GM12878 (cell line): ENCODE measurements at regions not wholly inside any gene's neighbourhood (a gene's known extent, or its start where the extent isn't known, plus 50 kb on each side); places are given as distances from the start of the nearest gene placed in this dataset.

Experiments used
- ATAC-seq: fragments of 200-7000 bp; cut with Tn5 transposase; 3 replicates; pipeline ENCODE4 v1.9.1; 2020; ENCODE audit warnings: mild to moderate bottlenecking, moderate library complexity
- BruUV-seq: library from RNA; stranded (reverse); fragments of 400-500 nt; replicated peaks from 2 replicates; lab custom pipeline; 2021; lab: Mats Ljungman, UMichigan
- CTCF ChIA-PET: fragments of 300-600 bp; sonication (Branson Sonifier 250); formaldehyde crosslinking; extraction: SDS; loops from one replicate; lab custom pipeline; 2021; ENCODE audit warnings: inconsistent platforms; lab: Yijun Ruan, JAX
- POLR2A ChIA-PET: fragments of 350-600 bp; formaldehyde crosslinking; extraction: SDS; loops from one replicate; lab custom pipeline; 2021; ENCODE audit warnings: inconsistent platforms; lab: Charles Lee
- RAD21 ChIA-PET: fragments of 300-600 bp; sonication (Branson Sonifier 250); formaldehyde crosslinking; loops from one replicate; lab custom pipeline; 2023; ENCODE audit warnings: antibody characterized with exemption; ENCODE audit not compliant: unreplicated experiment; lab: Charles Lee
- SMC1A ChIA-PET: fragments of 300-600 bp; sonication (Branson Sonifier 250); formaldehyde crosslinking; loops from one replicate; lab custom pipeline; 2023; ENCODE audit not compliant: unreplicated experiment, uncharacterized antibody; lab: Charles Lee
- DNase-seq: peaks from one replicate; pipeline ENCODE4 v3.0.0-alpha.2; 2011; ENCODE audit warnings: low read depth, low spot score
- FAIRE-seq: peaks from 3 replicates; lab custom pipeline; 2011; peaks lifted over from hg19 to GRCh38; lab: Jason Lieb, UNC
- H2AFZ ChIP-seq: 2 replicates; pipeline ENCODE4 v1.6.0; 2011; ENCODE audit warnings: low read depth, low read length, control low read depth; ENCODE audit not compliant: control insufficient read depth
- H3K27ac ChIP-seq: 2 replicates; pipeline ENCODE4 v1.5.1; 2011; ENCODE audit warnings: control low read depth; ENCODE audit not compliant: control insufficient read depth, insufficient read depth
- H3K27me3 ChIP-seq, 2 experiments: replicated peaks in 1 of 2; 2 replicates each; pipeline versions ENCODE4 v1.6.0 to v1.6.1; 2011; ENCODE audit warnings: low read length in 1 of 2; ENCODE audit not compliant: control insufficient read depth in 2 of 2, insufficient read depth in 2 of 2
- H3K36me3 ChIP-seq, 2 experiments: 2 replicates each; pipeline ENCODE4 v1.5.1; 2011; ENCODE audit warnings: low read length in 1 of 2; ENCODE audit not compliant: control insufficient read depth in 2 of 2, insufficient read depth in 2 of 2
- H3K4me1 ChIP-seq: 2 replicates; pipeline ENCODE4 v1.6.1; 2011; ENCODE audit warnings: mild to moderate bottlenecking, low read length, moderate library complexity, mixed read lengths; ENCODE audit not compliant: control insufficient read depth, insufficient read depth
- H3K4me2 ChIP-seq: 2 replicates; pipeline ENCODE4 v1.6.0; 2011; ENCODE audit warnings: control low read depth; ENCODE audit not compliant: control insufficient read depth, insufficient read depth
- H3K4me3 ChIP-seq: fragments of 200-600 bp; sonication (generic); 2 replicates; pipeline ENCODE4 v1.5.1; 2016
- H3K79me2 ChIP-seq: 2 replicates; pipeline ENCODE4 v1.6.0; 2011; ENCODE audit warnings: low read length; ENCODE audit not compliant: control insufficient read depth, insufficient read depth
- H3K9ac ChIP-seq: 2 replicates; pipeline ENCODE4 v1.8.0; 2011; ENCODE audit warnings: low read length, control low read depth, mixed read lengths; ENCODE audit not compliant: control insufficient read depth, insufficient read depth
- H3K9me3 ChIP-seq: replicated peaks from 3 replicates; pipeline ENCODE4 v1.5.1; 2011; ENCODE audit warnings: mild to moderate bottlenecking, low read length; ENCODE audit not compliant: control insufficient read depth, insufficient read depth
- H4K20me1 ChIP-seq: 2 replicates; pipeline ENCODE4 v1.6.0; 2011; ENCODE audit not compliant: control insufficient read depth, insufficient read depth
- KDM1A ChIP-seq: fragments of 200-600 bp; sonication (generic); IDR thresholded peaks from 2 replicates; pipeline ENCODE4 v1.6.1; 2016; ENCODE audit warnings: borderline replicate concordance
- RELB ChIP-seq: fragments of 450-650 bp; IDR thresholded peaks from 2 replicates; pipeline ENCODE4 v1.6.1; 2017; ENCODE audit warnings: low read depth, mild to moderate bottlenecking, moderate library complexity
- WGBS: methylation state at CpG from one replicate; pipeline ENCODE4 v1.1.6; 2016; ENCODE audit warnings: low lambda C conversion rate; ENCODE audit not compliant: insufficient replicate concordance, insufficient coverage; ENCODE audit errors: missing lambda C conversion rate; 5-methylcytosine and 5-hydroxymethylcytosine counted together
- in situ Hi-C: fragments of 300-500 bp; cut with MboI; formaldehyde crosslinking; loops from 9 replicates; pipeline ENCODE4 v1.14.3; 2018; ENCODE audit warnings: mixed read lengths
- intact Hi-C: fragments of 100-400 bp; cut with micrococcal nuclease; formaldehyde crosslinking; loops from one replicate; pipeline ENCODE4 v1.14.2; 2022; ENCODE audit not compliant: unreplicated experiment

GRCh38 chr3:170745211-170745718 lies 124.7 kb downstream of the RPL22L1 start (continued):
- no peak for TF ChIP-seq RELB

- CTCF ChIA-PET: interaction anchor here (1.2 kb wide), 1 partner anchor 70 kb away, joined by 3 read pairs; no protein-coding TSS in a partner anchor
- in situ Hi-C loops: no loop called here
- TF ChIP-seq KDM1A: no peak
These were observed 128.1 kb downstream of the RPL22L1 start for GRCh38 chr3:170741756-170742529.

More at GRCh38 chr3:170741756-170742529, 128.1 kb downstream of the RPL22L1 start:
- BruUV-seq: no TSS peak
- Histone ChIP-seq H2AFZ (no peak overlapping the region), H3K27me3 (no peaks in the 10 kb centered on the region; a peak in 1 of 4 replicates), H3K4me3 (no peak overlapping the region), H3K4me2 (no peak overlapping the region), H4K20me1 (no peaks in the 10 kb centered on the region), H3K9me3 (no peaks in the 10 kb centered on the region), H3K4me1 (no peaks in the 10 kb centered on the region), H3K27ac (no peak overlapping the region), H3K36me3 (no peaks in the 10 kb centered on the region), H3K79me2 (no peaks in the 10 kb centered on the region), H3K9ac (no peak overlapping the region)
- intact Hi-C loops: no loop called here
- DNase-seq (no peak), ATAC-seq (no peak), FAIRE-seq (no peak)
- ChIA-PET RAD21 (no interaction called here), SMC1A (no interaction called here), POLR2A (no interaction called here)
- WGBS: 0% methylated on average over 2 of the region's 2 CpGs
